ENCODE measurements at regions not wholly inside any gene's neighbourhood (a gene's known extent, or its start where the extent isn't known, plus 50 kb on each side); places are given as distances from the start of the nearest gene placed in this dataset.
A peak's percentile ranks its signal among the peaks of the same experiment; 100 is the strongest.

- H3K27me3 ChIP-seq: no peaks in the 10 kb centered on the region
- 25 to 40% methylated on average over 3 of the region's 3 CpGs for WGBS, 2 donors
- H3K27ac ChIP-seq: peak overlapping the region; percentile 46 to 69
- H3K4me1 ChIP-seq: peaks cover 14% of the 10 kb centered on the region
- no peaks in the 10 kb centered on the region for H3K9me3 ChIP-seq
- H3K36me3 ChIP-seq (ENCODE audit: low read depth, missing control alignments): no peaks in the 10 kb centered on the region
- intact Hi-C loops (cut with DNase I; ENCODE audit: low total_unique reads): no loop called here
- TF ChIP-seq POLR2A (IDR thresholded peaks at IDR 0.05) (no peak), CTCF (IDR thresholded peaks at IDR 0.05) (no peak)
- no peak overlapping the region for H3K4me3 ChIP-seq
- peak; percentile 83 for DNase-seq
Observed at GRCh38 chr1:168945870-168946269, 160.6 kb upstream of the ATP1B1 start.

- Histone ChIP-seq H3K4me3 (no peak overlapping the region), H3K27me3 (no peaks in the 10 kb centered on the region), H3K9me3 (no peaks in the 10 kb centered on the region), H3K27ac (no peak overlapping the region), H3K4me1 (peaks cover 14% of the 10 kb centered on the region), H3K36me3 (ENCODE audit: low read depth, missing control alignments) (no peaks in the 10 kb centered on the region)
- WGBS, 2 donors: 86 to 100% methylated on average over 2 of the region's 2 CpGs
- TF ChIP-seq CTCF (IDR thresholded peaks at IDR 0.05): no peak
- no peak for TF ChIP-seq POLR2A (IDR thresholded peaks at IDR 0.05)
- DNase-seq: no peak
- intact Hi-C loops (cut with DNase I; ENCODE audit: low total_unique reads): no loop called here
Observed at GRCh38 chr1:168947041-168947440, 159.4 kb upstream of the ATP1B1 start.

GRCh38 chr1:168949672-168950071, 156.8 kb upstream of the ATP1B1 start:
- intact Hi-C loops (cut with DNase I; ENCODE audit: low total_unique reads): no loop called here
- Histone ChIP-seq H3K4me1 (peaks cover 14% of the 10 kb centered on the region), H3K36me3 (ENCODE audit: low read depth, missing control alignments) (no peaks in the 10 kb centered on the region), H3K27ac (no peak overlapping the region), H3K27me3 (no peaks in the 10 kb centered on the region), H3K4me3 (no peak overlapping the region), H3K9me3 (no peaks in the 10 kb centered on the region)
- no peak for DNase-seq
- no peak for TF ChIP-seq CTCF (IDR thresholded peaks at IDR 0.05)
- TF ChIP-seq POLR2A (IDR thresholded peaks at IDR 0.05): no peak

GRCh38 chr1:168957818-168958217, 148.7 kb upstream of the ATP1B1 start:
- H3K36me3 ChIP-seq (ENCODE audit: low read depth, missing control alignments): no peaks in the 10 kb centered on the region
- no peaks in the 10 kb centered on the region for H3K27me3 ChIP-seq
- no peak for TF ChIP-seq POLR2A (IDR thresholded peaks at IDR 0.05)
- no peak for TF ChIP-seq CTCF (IDR thresholded peaks at IDR 0.05)
- no peaks in the 10 kb centered on the region for H3K9me3 ChIP-seq
- H3K27ac ChIP-seq: no peak overlapping the region
- no peak for DNase-seq
- intact Hi-C loops (cut with DNase I; ENCODE audit: low total_unique reads): no loop called here
- H3K4me3 ChIP-seq: no peak overlapping the region
- WGBS, 2 donors: 91% methylated on average over 2 of the region's 2 CpGs
- no peaks in the 10 kb centered on the region for H3K4me1 ChIP-seq

- Histone ChIP-seq H3K4me1 (no peaks in the 10 kb centered on the region), H3K27me3 (no peaks in the 10 kb centered on the region), H3K36me3 (ENCODE audit: low read depth, missing control alignments) (no peaks in the 10 kb centered on the region), H3K9me3 (no peaks in the 10 kb centered on the region), H3K27ac (no peak overlapping the region), H3K4me3 (no peak overlapping the region)
- intact Hi-C loops (cut with DNase I; ENCODE audit: low total_unique reads): no loop called here
- 51 to 63% methylated on average over 5 of the region's 5 CpGs for WGBS, 2 donors
- peak; percentile 57 for DNase-seq
- TF ChIP-seq CTCF (IDR thresholded peaks at IDR 0.05): no peak
- no peak for TF ChIP-seq POLR2A (IDR thresholded peaks at IDR 0.05)
Observed at GRCh38 chr1:168958562-168959289, 147.8 kb upstream of the ATP1B1 start.

Data from testis (tissue), 2 donors.